ENCODE measurements at regions not wholly inside any gene's neighbourhood (a gene's known extent, or its start where the extent isn't known, plus 50 kb on each side); places are given as distances from the start of the nearest gene placed in this dataset.

- TF ChIP-seq CTCF (IDR thresholded peaks at IDR 0.05) = no peak
- TF ChIP-seq POLR2A (IDR thresholded peaks at IDR 0.05) = no peak
Measured at GRCh38 chr7:130902755-130903357, 168.8 kb upstream of the KLF14 start.
